ENCODE measurements at regions not wholly inside any gene's neighbourhood (a gene's known extent, or its start where the extent isn't known, plus 50 kb on each side); places are given as distances from the start of the nearest gene placed in this dataset.

- TF ChIP-seq EZH2 (IDR thresholded peaks at IDR 0.05; ENCODE audit: low read length, missing control alignments) = no peak
- TF ChIP-seq, protein P1, sequence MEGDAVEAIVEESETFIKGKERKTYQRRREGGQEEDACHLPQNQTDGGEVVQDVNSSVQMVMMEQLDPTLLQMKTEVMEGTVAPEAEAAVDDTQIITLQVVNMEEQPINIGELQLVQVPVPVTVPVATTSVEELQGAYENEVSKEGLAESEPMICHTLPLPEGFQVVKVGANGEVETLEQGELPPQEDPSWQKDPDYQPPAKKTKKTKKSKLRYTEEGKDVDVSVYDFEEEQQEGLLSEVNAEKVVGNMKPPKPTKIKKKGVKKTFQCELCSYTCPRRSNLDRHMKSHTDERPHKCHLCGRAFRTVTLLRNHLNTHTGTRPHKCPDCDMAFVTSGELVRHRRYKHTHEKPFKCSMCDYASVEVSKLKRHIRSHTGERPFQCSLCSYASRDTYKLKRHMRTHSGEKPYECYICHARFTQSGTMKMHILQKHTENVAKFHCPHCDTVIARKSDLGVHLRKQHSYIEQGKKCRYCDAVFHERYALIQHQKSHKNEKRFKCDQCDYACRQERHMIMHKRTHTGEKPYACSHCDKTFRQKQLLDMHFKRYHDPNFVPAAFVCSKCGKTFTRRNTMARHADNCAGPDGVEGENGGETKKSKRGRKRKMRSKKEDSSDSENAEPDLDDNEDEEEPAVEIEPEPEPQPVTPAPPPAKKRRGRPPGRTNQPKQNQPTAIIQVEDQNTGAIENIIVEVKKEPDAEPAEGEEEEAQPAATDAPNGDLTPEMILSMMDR (conservative IDR thresholded peaks at IDR 0.05 in 1 of 2, IDR thresholded peaks at IDR 0.05 in 1 of 2; ENCODE audit: low read depth in 1 of 2, low read length in 2 of 2) = no peak
- DNase-seq (ENCODE audit: low read depth in 2 of 2) = no peak
- no peaks in the 10 kb centered on the region for H3K27me3 ChIP-seq (ENCODE audit: control insufficient read depth, insufficient read depth, low read length)
- no peaks in the 10 kb centered on the region for H3K36me3 ChIP-seq (ENCODE audit: control insufficient read depth, insufficient read depth, low read length)
- no peaks in the 10 kb centered on the region for H3K79me2 ChIP-seq (ENCODE audit: control insufficient read depth, insufficient read depth, low read length)
- no peak overlapping the region for H3K4me2 ChIP-seq (ENCODE audit: extremely low read depth, insufficient read depth, low read length)
- H3K9me3 ChIP-seq (ENCODE audit: control insufficient read depth, insufficient read depth, low read depth, low read length) = no peaks in the 10 kb centered on the region
- no peaks in the 10 kb centered on the region for H3K4me1 ChIP-seq (ENCODE audit: control insufficient read depth, extremely low read depth, insufficient read depth, low read length)
- no peak overlapping the region for H3K9ac ChIP-seq (ENCODE audit: insufficient read depth, low read length)
- H4K20me1 ChIP-seq (ENCODE audit: control insufficient read depth, extremely low read depth, insufficient read depth, low read length) = no peaks in the 10 kb centered on the region
- H3K27ac ChIP-seq (ENCODE audit: insufficient read depth, low read length) = no peak overlapping the region
- no peak overlapping the region for H3K4me3 ChIP-seq (replicated peaks in 1 of 4; ENCODE audit: control extremely low read depth in 1 of 4, insufficient read depth in 1 of 4, low read depth in 3 of 4, low read length in 4 of 4)
- no peak overlapping the region for H2AFZ ChIP-seq (ENCODE audit: low read length)
Observed at GRCh38 chr11:95502522-95502921, 271.5 kb upstream of the SESN3 start.

- Histone ChIP-seq H3K27ac (ENCODE audit: insufficient read depth, low read length) (no peak overlapping the region), H3K4me2 (ENCODE audit: extremely low read depth, insufficient read depth, low read length) (no peak overlapping the region), H3K79me2 (ENCODE audit: control insufficient read depth, insufficient read depth, low read length) (no peaks in the 10 kb centered on the region), H2AFZ (ENCODE audit: low read length) (no peak overlapping the region), H4K20me1 (ENCODE audit: control insufficient read depth, extremely low read depth, insufficient read depth, low read length) (no peaks in the 10 kb centered on the region), H3K36me3 (ENCODE audit: control insufficient read depth, insufficient read depth, low read length) (no peaks in the 10 kb centered on the region), H3K27me3 (ENCODE audit: control insufficient read depth, insufficient read depth, low read length) (no peaks in the 10 kb centered on the region), H3K4me3 (replicated peaks in 1 of 4; ENCODE audit: control extremely low read depth in 1 of 4, insufficient read depth in 1 of 4, low read depth in 3 of 4, low read length in 4 of 4) (no peak overlapping the region), H3K9me3 (ENCODE audit: control insufficient read depth, insufficient read depth, low read depth, low read length) (no peaks in the 10 kb centered on the region), H3K4me1 (ENCODE audit: control insufficient read depth, extremely low read depth, insufficient read depth, low read length) (no peaks in the 10 kb centered on the region), H3K9ac (ENCODE audit: insufficient read depth, low read length) (no peak overlapping the region)
- no peak for DNase-seq (ENCODE audit: low read depth in 2 of 2)
- TF ChIP-seq, protein P1 (conservative IDR thresholded peaks at IDR 0.05 in 1 of 2, IDR thresholded peaks at IDR 0.05 in 1 of 2; ENCODE audit: low read depth in 1 of 2, low read length in 2 of 2) = no peak
- no peak for TF ChIP-seq EZH2 (IDR thresholded peaks at IDR 0.05; ENCODE audit: low read length, missing control alignments)
Observed at GRCh38 chr11:95501761-95502266, 270.8 kb upstream of the SESN3 start.

DNA sequence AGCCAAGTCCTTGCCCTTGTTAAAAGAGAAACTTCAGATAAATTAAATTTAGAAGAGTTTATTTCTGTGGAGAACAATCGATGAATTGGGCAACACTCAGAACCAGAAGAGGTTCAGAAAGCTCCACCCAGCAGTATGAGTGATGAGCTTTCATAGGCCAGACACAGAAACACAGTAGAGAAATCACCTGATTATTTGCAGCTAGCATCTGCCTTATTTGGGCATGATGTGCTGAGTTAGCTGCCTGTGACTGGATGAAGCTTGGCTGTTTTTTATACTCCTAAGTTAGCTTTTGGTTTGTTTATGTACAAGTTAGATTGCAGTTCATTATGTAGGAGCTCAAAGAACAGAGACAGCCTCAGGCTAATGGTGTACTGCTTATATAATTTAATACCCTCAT lies 269.5 kb upstream of the SESN3 start:
- Histone ChIP-seq H3K79me2 (ENCODE audit: control insufficient read depth, insufficient read depth, low read length) (no peaks in the 10 kb centered on the region), H2AFZ (ENCODE audit: low read length) (no peak overlapping the region), H3K9ac (ENCODE audit: insufficient read depth, low read length) (no peak overlapping the region), H4K20me1 (ENCODE audit: control insufficient read depth, extremely low read depth, insufficient read depth, low read length) (no peaks in the 10 kb centered on the region), H3K9me3 (ENCODE audit: control insufficient read depth, insufficient read depth, low read depth, low read length) (no peaks in the 10 kb centered on the region), H3K4me1 (ENCODE audit: control insufficient read depth, extremely low read depth, insufficient read depth, low read length) (no peaks in the 10 kb centered on the region), H3K4me3 (replicated peaks in 1 of 4; ENCODE audit: control extremely low read depth in 1 of 4, insufficient read depth in 1 of 4, low read depth in 3 of 4, low read length in 4 of 4) (no peak overlapping the region), H3K36me3 (ENCODE audit: control insufficient read depth, insufficient read depth, low read length) (no peaks in the 10 kb centered on the region), H3K4me2 (ENCODE audit: extremely low read depth, insufficient read depth, low read length) (no peak overlapping the region), H3K27ac (ENCODE audit: insufficient read depth, low read length) (no peak overlapping the region), H3K27me3 (ENCODE audit: control insufficient read depth, insufficient read depth, low read length) (no peaks in the 10 kb centered on the region)
- TF ChIP-seq EZH2 (IDR thresholded peaks at IDR 0.05; ENCODE audit: low read length, missing control alignments) = no peak
- TF ChIP-seq, protein P1 (conservative IDR thresholded peaks at IDR 0.05 in 1 of 2, IDR thresholded peaks at IDR 0.05 in 1 of 2; ENCODE audit: low read depth in 1 of 2, low read length in 2 of 2) = no peak
- DNase-seq (ENCODE audit: low read depth in 2 of 2) = peak in 1 of 2 donors; percentile 39
